GM12878 (cell line): ENCODE measurements at regions not wholly inside any gene's neighbourhood (a gene's known extent, or its start where the extent isn't known, plus 50 kb on each side); places are given as distances from the start of the nearest gene placed in this dataset.
A peak's percentile ranks its signal among the peaks of the same experiment; 100 is the strongest.

Source experiments
- ATAC-seq: fragments of 200-7000 bp; cut with Tn5 transposase; 3 replicates; pipeline ENCODE4 v1.9.1; 2020; ENCODE audit warnings: mild to moderate bottlenecking, moderate library complexity
- BruUV-seq: library from RNA; stranded (reverse); fragments of 400-500 nt; replicated peaks from 2 replicates; lab custom pipeline; 2021; lab: Mats Ljungman, UMichigan
- CTCF ChIA-PET: fragments of 300-600 bp; sonication (Branson Sonifier 250); formaldehyde crosslinking; extraction: SDS; loops from one replicate; lab custom pipeline; 2021; ENCODE audit warnings: inconsistent platforms; lab: Yijun Ruan, JAX
- POLR2A ChIA-PET: fragments of 350-600 bp; formaldehyde crosslinking; extraction: SDS; loops from one replicate; lab custom pipeline; 2021; ENCODE audit warnings: inconsistent platforms; lab: Charles Lee
- RAD21 ChIA-PET: fragments of 300-600 bp; sonication (Branson Sonifier 250); formaldehyde crosslinking; loops from one replicate; lab custom pipeline; 2023; ENCODE audit warnings: antibody characterized with exemption; ENCODE audit not compliant: unreplicated experiment; lab: Charles Lee
- SMC1A ChIA-PET: fragments of 300-600 bp; sonication (Branson Sonifier 250); formaldehyde crosslinking; loops from one replicate; lab custom pipeline; 2023; ENCODE audit not compliant: unreplicated experiment, uncharacterized antibody; lab: Charles Lee
- DNase-seq: peaks from one replicate; pipeline ENCODE4 v3.0.0-alpha.2; 2011; ENCODE audit warnings: low read depth, low spot score
- FAIRE-seq: peaks from 3 replicates; lab custom pipeline; 2011; peaks lifted over from hg19 to GRCh38; lab: Jason Lieb, UNC
- H2AFZ ChIP-seq: 2 replicates; pipeline ENCODE4 v1.6.0; 2011; ENCODE audit warnings: low read depth, low read length, control low read depth; ENCODE audit not compliant: control insufficient read depth
- H3K27ac ChIP-seq: 2 replicates; pipeline ENCODE4 v1.5.1; 2011; ENCODE audit warnings: control low read depth; ENCODE audit not compliant: control insufficient read depth, insufficient read depth
- H3K27me3 ChIP-seq, 2 experiments: replicated peaks in 1 of 2; 2 replicates each; pipeline versions ENCODE4 v1.6.0 to v1.6.1; 2011; ENCODE audit warnings: low read length in 1 of 2; ENCODE audit not compliant: control insufficient read depth in 2 of 2, insufficient read depth in 2 of 2
- H3K36me3 ChIP-seq, 2 experiments: 2 replicates each; pipeline ENCODE4 v1.5.1; 2011; ENCODE audit warnings: low read length in 1 of 2; ENCODE audit not compliant: control insufficient read depth in 2 of 2, insufficient read depth in 2 of 2
- H3K4me1 ChIP-seq: 2 replicates; pipeline ENCODE4 v1.6.1; 2011; ENCODE audit warnings: mild to moderate bottlenecking, low read length, moderate library complexity, mixed read lengths; ENCODE audit not compliant: control insufficient read depth, insufficient read depth
- H3K4me2 ChIP-seq: 2 replicates; pipeline ENCODE4 v1.6.0; 2011; ENCODE audit warnings: control low read depth; ENCODE audit not compliant: control insufficient read depth, insufficient read depth
- H3K4me3 ChIP-seq: fragments of 200-600 bp; sonication (generic); 2 replicates; pipeline ENCODE4 v1.5.1; 2016
- H3K79me2 ChIP-seq: 2 replicates; pipeline ENCODE4 v1.6.0; 2011; ENCODE audit warnings: low read length; ENCODE audit not compliant: control insufficient read depth, insufficient read depth
- H3K9ac ChIP-seq: 2 replicates; pipeline ENCODE4 v1.8.0; 2011; ENCODE audit warnings: low read length, control low read depth, mixed read lengths; ENCODE audit not compliant: control insufficient read depth, insufficient read depth
- H3K9me3 ChIP-seq: replicated peaks from 3 replicates; pipeline ENCODE4 v1.5.1; 2011; ENCODE audit warnings: mild to moderate bottlenecking, low read length; ENCODE audit not compliant: control insufficient read depth, insufficient read depth
- H4K20me1 ChIP-seq: 2 replicates; pipeline ENCODE4 v1.6.0; 2011; ENCODE audit not compliant: control insufficient read depth, insufficient read depth
- BCL3 ChIP-seq: IDR thresholded peaks from 2 replicates; pipeline ENCODE4 v1.6.1; 2011; ENCODE audit warnings: borderline replicate concordance, low read depth, mild to moderate bottlenecking, moderate library complexity, low read length; ENCODE audit not compliant: insufficient read depth, poor library complexity, severe bottlenecking
- E4F1 ChIP-seq: fragments of 450-650 bp; IDR thresholded peaks from 2 replicates; pipeline ENCODE4 v1.6.1; 2018; ENCODE audit warnings: borderline replicate concordance, mild to moderate bottlenecking; ENCODE audit not compliant: partially characterized antibody
- ETV6 ChIP-seq, 2 experiments: fragments of 450-650 bp in 1 of 2; IDR thresholded peaks in 1 of 2; conservative IDR thresholded peaks in 1 of 2; 2 replicates each; pipeline ENCODE4 v1.6.1; 2014; ENCODE audit warnings: antibody characterized with exemption in 1 of 2, borderline replicate concordance in 1 of 2, low read depth in 1 of 2, mild to moderate bottlenecking in 1 of 2, moderate library complexity in 1 of 2
- HDGF ChIP-seq: fragments of 450-650 bp; IDR thresholded peaks from 2 replicates; pipeline ENCODE4 v1.6.1; 2016; ENCODE audit warnings: antibody characterized with exemption
- IRF5 ChIP-seq: fragments of 450-650 bp; IDR thresholded peaks from 2 replicates; pipeline ENCODE4 v1.6.1; 2017; ENCODE audit warnings: borderline replicate concordance
- MAX ChIP-seq: IDR thresholded peaks from 2 replicates; pipeline ENCODE4 v1.6.1; 2012; ENCODE audit warnings: low read depth, low read length, improper control_type of control experiment
- NFIC ChIP-seq: IDR thresholded peaks from 2 replicates; pipeline ENCODE4 v1.6.1; 2012; ENCODE audit warnings: low read depth, mild to moderate bottlenecking, inconsistent platforms, low read length, moderate library complexity
- NFYB ChIP-seq: IDR thresholded peaks from 2 replicates; pipeline ENCODE4 v1.6.1; 2011; ENCODE audit warnings: low read depth, mild to moderate bottlenecking, low read length, improper control_type of control experiment, moderate library complexity; ENCODE audit not compliant: insufficient read depth
- PBX3 ChIP-seq: IDR thresholded peaks from 2 replicates; pipeline ENCODE4 v1.6.1; 2011; ENCODE audit warnings: mild to moderate bottlenecking, low read depth, low read length, moderate library complexity; ENCODE audit not compliant: insufficient replicate concordance
- WGBS: methylation state at CpG from one replicate; pipeline ENCODE4 v1.1.6; 2016; ENCODE audit warnings: low lambda C conversion rate; ENCODE audit not compliant: insufficient replicate concordance, insufficient coverage; ENCODE audit errors: missing lambda C conversion rate; 5-methylcytosine and 5-hydroxymethylcytosine counted together
- in situ Hi-C: fragments of 300-500 bp; cut with MboI; formaldehyde crosslinking; loops from 9 replicates; pipeline ENCODE4 v1.14.3; 2018; ENCODE audit warnings: mixed read lengths
- intact Hi-C: fragments of 100-400 bp; cut with micrococcal nuclease; formaldehyde crosslinking; loops from one replicate; pipeline ENCODE4 v1.14.2; 2022; ENCODE audit not compliant: unreplicated experiment

- Histone ChIP-seq H3K27ac (no peak overlapping the region), H3K9ac (no peak overlapping the region), H3K4me2 (no peak overlapping the region), H3K4me3 (no peak overlapping the region), H3K9me3 (no peaks in the 10 kb centered on the region), H2AFZ (no peak overlapping the region), H3K79me2 (no peaks in the 10 kb centered on the region), H4K20me1 (no peaks in the 10 kb centered on the region), H3K27me3 (no peaks in the 10 kb centered on the region), H3K36me3 (no peaks in the 10 kb centered on the region), H3K4me1 (no peaks in the 10 kb centered on the region)
- SMC1A ChIA-PET, result no interaction called here
- ATAC-seq, result no peak
- TF ChIP-seq ETV6 (conservative IDR thresholded peaks at IDR 0.05 in 1 of 2, IDR thresholded peaks at IDR 0.05 in 1 of 2; ENCODE audit: borderline replicate concordance in 1 of 2, low read depth in 1 of 2) (no peak), E4F1 (peak; percentile 39), HDGF (no peak), IRF5 (peak; percentile 29; the same call in 1 of the 2 replicates), NFYB (no peak), PBX3 (peak; percentile 30), BCL3 (peak; percentile 37), NFIC (no peak), MAX (no peak)
- DNase-seq, result no peak
- CTCF ChIA-PET, result no interaction called here
- no peak for FAIRE-seq
- RAD21 ChIA-PET, result no interaction called here
- 77% methylated on average over 3 of the region's 3 CpGs for WGBS
- BruUV-seq, result no TSS peak
- POLR2A ChIA-PET, result no interaction called here
- in situ Hi-C loops (no loop called here), intact Hi-C loops (no loop called here)
Measured at GRCh38 chr2:222771832-222772231, 89.0 kb upstream of the ACSL3 start.
